ENCODE measurements at regions not wholly inside any gene's neighbourhood (a gene's known extent, or its start where the extent isn't known, plus 50 kb on each side); places are given as distances from the start of the nearest gene placed in this dataset.

DNA sequence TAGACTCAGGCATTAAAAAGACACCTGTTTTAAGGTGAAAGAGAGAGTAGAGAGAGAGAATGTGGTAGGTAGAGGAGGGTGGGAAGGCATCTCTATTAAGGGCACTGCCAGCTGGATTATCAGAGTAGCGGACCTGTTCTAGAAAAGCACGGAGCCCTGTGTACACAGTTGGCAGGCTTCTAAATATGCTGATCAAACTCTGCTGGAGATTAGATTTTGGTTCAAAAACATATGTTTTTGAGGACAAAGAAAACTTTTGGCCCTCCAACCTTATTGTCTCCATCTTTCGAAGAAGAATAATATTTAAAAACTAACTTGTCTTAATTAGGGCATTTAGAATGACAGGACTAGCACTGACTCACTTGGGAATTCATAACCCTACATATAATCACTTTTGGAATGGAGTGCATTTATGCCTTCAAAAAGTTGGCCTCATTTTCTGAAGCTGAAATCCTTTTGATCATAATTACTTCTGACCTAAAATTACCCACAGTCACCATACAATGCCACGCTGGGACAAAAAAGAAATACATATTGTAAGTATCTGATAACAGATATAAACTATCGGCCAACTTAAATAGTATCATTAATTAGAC is 254.6 kb downstream of the MEIS1 start:
- no peaks in the 10 kb centered on the region for H3K79me2 ChIP-seq (ENCODE audit: control insufficient read depth, low read length)
- H4K20me1 ChIP-seq (ENCODE audit: control insufficient read depth, insufficient read depth, low read depth, low read length): no peaks in the 10 kb centered on the region
- no peak for TF ChIP-seq EZH2phosphoT487 (IDR thresholded peaks at IDR 0.05; ENCODE audit: borderline replicate concordance, low read length)
- TF ChIP-seq, protein P1, sequence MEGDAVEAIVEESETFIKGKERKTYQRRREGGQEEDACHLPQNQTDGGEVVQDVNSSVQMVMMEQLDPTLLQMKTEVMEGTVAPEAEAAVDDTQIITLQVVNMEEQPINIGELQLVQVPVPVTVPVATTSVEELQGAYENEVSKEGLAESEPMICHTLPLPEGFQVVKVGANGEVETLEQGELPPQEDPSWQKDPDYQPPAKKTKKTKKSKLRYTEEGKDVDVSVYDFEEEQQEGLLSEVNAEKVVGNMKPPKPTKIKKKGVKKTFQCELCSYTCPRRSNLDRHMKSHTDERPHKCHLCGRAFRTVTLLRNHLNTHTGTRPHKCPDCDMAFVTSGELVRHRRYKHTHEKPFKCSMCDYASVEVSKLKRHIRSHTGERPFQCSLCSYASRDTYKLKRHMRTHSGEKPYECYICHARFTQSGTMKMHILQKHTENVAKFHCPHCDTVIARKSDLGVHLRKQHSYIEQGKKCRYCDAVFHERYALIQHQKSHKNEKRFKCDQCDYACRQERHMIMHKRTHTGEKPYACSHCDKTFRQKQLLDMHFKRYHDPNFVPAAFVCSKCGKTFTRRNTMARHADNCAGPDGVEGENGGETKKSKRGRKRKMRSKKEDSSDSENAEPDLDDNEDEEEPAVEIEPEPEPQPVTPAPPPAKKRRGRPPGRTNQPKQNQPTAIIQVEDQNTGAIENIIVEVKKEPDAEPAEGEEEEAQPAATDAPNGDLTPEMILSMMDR (IDR thresholded peaks at IDR 0.05; ENCODE audit: low read depth, low read length, poor library complexity, severe bottlenecking): no peak
- no peak overlapping the region for H3K4me3 ChIP-seq (ENCODE audit: low read length)
- no peak overlapping the region for H3K4me2 ChIP-seq (ENCODE audit: low read length)
- H3K9me2 ChIP-seq (replicated peaks; ENCODE audit: control insufficient read depth, low read length): no peaks in the 10 kb centered on the region
- H3K36me3 ChIP-seq (ENCODE audit: control insufficient read depth, low read length): no peaks in the 10 kb centered on the region
- no peaks in the 10 kb centered on the region for H3K9me3 ChIP-seq (ENCODE audit: control insufficient read depth, insufficient read depth, low read length)
- H3K4me1 ChIP-seq (ENCODE audit: control insufficient read depth, low read length): no peaks in the 10 kb centered on the region
- no peaks in the 10 kb centered on the region for H3K27me3 ChIP-seq (ENCODE audit: control insufficient read depth, low read length)
- H3F3A ChIP-seq (ENCODE audit: control insufficient read depth, insufficient read depth): no peaks in the 10 kb centered on the region
- H3K27ac ChIP-seq (ENCODE audit: low read depth, low read length): no peak overlapping the region

DNA sequence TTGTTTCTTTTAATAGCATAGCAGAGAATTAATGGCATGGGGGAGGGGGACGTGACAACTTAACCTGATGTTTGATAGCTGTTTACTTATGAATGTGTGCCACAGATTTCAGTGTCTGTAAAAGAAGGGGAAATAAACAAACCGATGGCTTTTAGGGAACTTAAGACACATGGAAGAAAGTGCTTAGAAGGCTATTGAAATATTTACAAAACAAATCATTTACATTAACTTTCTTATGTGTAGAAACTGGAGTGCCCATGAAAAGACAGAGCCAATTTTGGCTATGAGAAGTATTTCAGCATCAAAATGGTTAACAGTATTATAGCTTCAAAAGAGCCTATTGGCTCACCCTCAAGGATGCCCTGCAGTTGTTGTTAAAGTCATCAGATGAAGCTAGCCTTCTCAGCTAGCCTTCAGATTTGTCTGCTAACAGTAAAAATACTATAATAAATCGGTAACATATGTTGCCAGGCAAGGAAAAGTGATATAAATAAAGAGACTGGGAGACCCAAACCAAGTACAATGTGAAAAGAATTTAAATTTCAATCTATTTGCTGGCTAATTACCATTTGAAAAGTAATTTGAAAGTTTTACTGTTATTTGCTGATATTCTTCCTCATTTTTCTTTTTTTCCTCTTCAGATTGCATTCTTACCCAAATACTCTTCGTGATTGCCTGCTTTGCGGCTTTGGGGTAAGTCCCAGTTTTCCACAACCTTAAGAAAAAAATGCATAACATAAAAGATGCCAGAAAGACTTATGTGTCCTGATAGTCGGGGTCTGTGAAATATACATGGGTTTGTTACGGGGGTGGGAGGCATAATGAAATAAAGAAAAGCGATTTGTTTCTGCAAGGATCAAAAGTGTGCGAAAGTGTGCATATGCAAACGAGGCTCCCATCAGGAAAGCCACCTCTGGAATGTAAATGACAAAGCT is 256.4 kb downstream of the MEIS1 start:
- H3K36me3 ChIP-seq (ENCODE audit: control insufficient read depth, low read length): no peaks in the 10 kb centered on the region
- TF ChIP-seq EZH2phosphoT487 (IDR thresholded peaks at IDR 0.05; ENCODE audit: borderline replicate concordance, low read length): no peak
- TF ChIP-seq, protein P1 (IDR thresholded peaks at IDR 0.05; ENCODE audit: low read depth, low read length, poor library complexity, severe bottlenecking): no peak
- no peaks in the 10 kb centered on the region for H3K9me2 ChIP-seq (replicated peaks; ENCODE audit: control insufficient read depth, low read length)
- H3K4me3 ChIP-seq (ENCODE audit: low read length): no peak overlapping the region
- no peak overlapping the region for H3K27ac ChIP-seq (ENCODE audit: low read depth, low read length)
- no peaks in the 10 kb centered on the region for H3K27me3 ChIP-seq (ENCODE audit: control insufficient read depth, low read length)
- no peaks in the 10 kb centered on the region for H4K20me1 ChIP-seq (ENCODE audit: control insufficient read depth, insufficient read depth, low read depth, low read length)
- no peaks in the 10 kb centered on the region for H3K79me2 ChIP-seq (ENCODE audit: control insufficient read depth, low read length)
- no peak overlapping the region for H3K4me2 ChIP-seq (ENCODE audit: low read length)
- H3F3A ChIP-seq (ENCODE audit: control insufficient read depth, insufficient read depth): no peaks in the 10 kb centered on the region
- no peaks in the 10 kb centered on the region for H3K4me1 ChIP-seq (ENCODE audit: control insufficient read depth, low read length)
- no peaks in the 10 kb centered on the region for H3K9me3 ChIP-seq (ENCODE audit: control insufficient read depth, insufficient read depth, low read length)

DNA sequence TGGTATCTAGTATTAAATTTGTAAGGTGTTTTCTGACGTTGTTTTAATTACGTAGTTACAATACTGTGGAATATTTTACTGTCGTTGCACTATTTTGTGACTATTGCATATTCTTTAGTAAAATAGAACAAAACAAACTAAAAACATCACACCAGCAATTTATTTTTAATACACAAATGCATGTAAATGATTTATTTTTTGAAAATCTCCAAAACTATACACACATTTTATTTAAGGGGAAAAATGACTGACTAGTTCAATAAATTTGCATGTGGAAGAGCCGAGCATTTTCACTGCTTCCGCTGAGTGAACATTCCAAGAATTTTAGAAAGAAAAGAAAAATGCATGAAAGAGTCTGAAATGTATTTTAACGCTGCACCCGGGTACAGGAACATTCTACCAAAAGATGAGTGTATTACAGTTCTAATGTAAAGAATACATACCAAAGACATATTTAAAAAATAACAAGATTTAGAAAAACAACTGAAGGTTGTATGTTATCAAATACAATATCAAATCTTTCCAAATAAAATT is 257.7 kb downstream of the MEIS1 start:
- Histone ChIP-seq H3K27me3 (ENCODE audit: control insufficient read depth, low read length) (no peaks in the 10 kb centered on the region), H3K9me2 (replicated peaks; ENCODE audit: control insufficient read depth, low read length) (no peaks in the 10 kb centered on the region), H3K4me1 (ENCODE audit: control insufficient read depth, low read length) (no peaks in the 10 kb centered on the region), H3K27ac (ENCODE audit: low read depth, low read length) (no peak overlapping the region), H3F3A (ENCODE audit: control insufficient read depth, insufficient read depth) (no peaks in the 10 kb centered on the region), H3K4me3 (ENCODE audit: low read length) (no peak overlapping the region), H4K20me1 (ENCODE audit: control insufficient read depth, insufficient read depth, low read depth, low read length) (no peaks in the 10 kb centered on the region), H3K9me3 (ENCODE audit: control insufficient read depth, insufficient read depth, low read length) (no peaks in the 10 kb centered on the region), H3K4me2 (ENCODE audit: low read length) (no peak overlapping the region), H3K36me3 (ENCODE audit: control insufficient read depth, low read length) (no peaks in the 10 kb centered on the region), H3K79me2 (ENCODE audit: control insufficient read depth, low read length) (no peaks in the 10 kb centered on the region)
- no peak for TF ChIP-seq EZH2phosphoT487 (IDR thresholded peaks at IDR 0.05; ENCODE audit: borderline replicate concordance, low read length)
- TF ChIP-seq, protein P1 (IDR thresholded peaks at IDR 0.05; ENCODE audit: low read depth, low read length, poor library complexity, severe bottlenecking): no peak
